ENCODE measurements at regions not wholly inside any gene's neighbourhood (a gene's known extent, or its start where the extent isn't known, plus 50 kb on each side); places are given as distances from the start of the nearest gene placed in this dataset.
"Not testable (repeated sequence)": the region's sequence is repeated elsewhere in the genome, so short reads cannot be mapped to it uniquely, and the experiment has no call there.

GRCh38 chr9:84054341-84055010 is 73.9 kb downstream of the RMI1 start:
- no peak for DNase-seq

- DNase-seq: no peak
Observed at GRCh38 chr9:84057662-84058061, 77.1 kb downstream of the RMI1 start.

- DNase-seq: no peak
Observed at GRCh38 chr9:84059936-84060335, 79.3 kb downstream of the RMI1 start.

- DNase-seq: no peak
Observed at GRCh38 chr9:84061613-84062193, 81.1 kb downstream of the RMI1 start.

- DNase-seq: no peak
Observed at GRCh38 chr9:84062538-84062937, 81.9 kb downstream of the RMI1 start.

GRCh38 chr9:84067821-84068220 is 87.2 kb downstream of the RMI1 start:
- DNase-seq: no peak

- no peak for DNase-seq
Observed at GRCh38 chr9:84068872-84069271, 88.3 kb downstream of the RMI1 start.

GRCh38 chr9:84070590-84070989 is 90.0 kb downstream of the RMI1 start:
- no peak for DNase-seq

- no peak for DNase-seq
Observed at GRCh38 chr9:84072621-84073180, 92.1 kb downstream of the RMI1 start.

- no peak for DNase-seq
Observed at GRCh38 chr9:84075004-84075403, 94.4 kb downstream of the RMI1 start.

GRCh38 chr9:84076384-84076783 is 95.8 kb downstream of the RMI1 start:
- no peak for DNase-seq

GRCh38 chr9:84077816-84078215 is 97.2 kb downstream of the RMI1 start:
- not testable (repeated sequence) for DNase-seq

- DNase-seq: no peak
Observed at GRCh38 chr9:84079994-84080393, 99.4 kb downstream of the RMI1 start.

GRCh38 chr9:84101964-84102632 is 121.5 kb downstream of the RMI1 start:
- no peak for DNase-seq

GRCh38 chr9:84103651-84104377 is 123.2 kb downstream of the RMI1 start:
- DNase-seq: no peak

GRCh38 chr9:84107081-84107480 is 126.5 kb downstream of the RMI1 start:
- DNase-seq: no peak

GRCh38 chr9:84107995-84108394 is 127.4 kb downstream of the RMI1 start:
- no peak for DNase-seq

- no peak for DNase-seq
Observed at GRCh38 chr9:84111726-84112125, 131.1 kb downstream of the RMI1 start.

GRCh38 chr9:84121991-84122523 is 141.5 kb downstream of the RMI1 start:
- DNase-seq: no peak

GRCh38 chr9:84122572-84122971 is 142.0 kb downstream of the RMI1 start:
- DNase-seq: no peak

- no peak for DNase-seq
Observed at GRCh38 chr9:84123648-84124406, 143.2 kb downstream of the RMI1 start.

- DNase-seq: no peak
Observed at GRCh38 chr9:84125046-84125445, 144.4 kb downstream of the RMI1 start.
